ENCODE measurements at regions not wholly inside any gene's neighbourhood (a gene's known extent, or its start where the extent isn't known, plus 50 kb on each side); places are given as distances from the start of the nearest gene placed in this dataset.
"Not testable (repeated sequence)": the region's sequence is repeated elsewhere in the genome, so short reads cannot be mapped to it uniquely, and the experiment has no call there.

DNA sequence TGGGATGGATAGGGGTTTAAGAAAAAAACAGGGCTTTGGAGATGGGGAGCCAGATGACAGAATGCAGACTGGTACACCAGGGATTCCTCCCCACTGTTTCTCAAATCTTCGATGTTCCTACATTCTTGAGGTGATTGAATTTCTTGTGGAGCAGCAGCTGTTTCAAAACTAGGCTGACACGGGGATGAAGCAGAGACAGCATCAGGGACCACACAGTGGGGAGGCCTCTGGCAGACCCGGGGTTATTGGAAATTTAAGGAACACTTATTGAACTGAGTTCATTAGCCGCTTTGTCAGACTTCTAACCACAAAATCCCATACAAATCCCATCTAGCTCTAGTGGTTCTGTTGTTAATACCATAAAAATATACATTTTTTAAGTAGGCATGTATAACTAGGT is 621.4 kb upstream of the GBE1 start:
- TF ChIP-seq EZH2 (optimal IDR thresholded peaks at IDR 0.05; ENCODE audit: low read depth, low read length) (no peak), EZH2phosphoT487 (IDR thresholded peaks at IDR 0.05; ENCODE audit: low read length) (no peak)
- TF ChIP-seq, protein P1, sequence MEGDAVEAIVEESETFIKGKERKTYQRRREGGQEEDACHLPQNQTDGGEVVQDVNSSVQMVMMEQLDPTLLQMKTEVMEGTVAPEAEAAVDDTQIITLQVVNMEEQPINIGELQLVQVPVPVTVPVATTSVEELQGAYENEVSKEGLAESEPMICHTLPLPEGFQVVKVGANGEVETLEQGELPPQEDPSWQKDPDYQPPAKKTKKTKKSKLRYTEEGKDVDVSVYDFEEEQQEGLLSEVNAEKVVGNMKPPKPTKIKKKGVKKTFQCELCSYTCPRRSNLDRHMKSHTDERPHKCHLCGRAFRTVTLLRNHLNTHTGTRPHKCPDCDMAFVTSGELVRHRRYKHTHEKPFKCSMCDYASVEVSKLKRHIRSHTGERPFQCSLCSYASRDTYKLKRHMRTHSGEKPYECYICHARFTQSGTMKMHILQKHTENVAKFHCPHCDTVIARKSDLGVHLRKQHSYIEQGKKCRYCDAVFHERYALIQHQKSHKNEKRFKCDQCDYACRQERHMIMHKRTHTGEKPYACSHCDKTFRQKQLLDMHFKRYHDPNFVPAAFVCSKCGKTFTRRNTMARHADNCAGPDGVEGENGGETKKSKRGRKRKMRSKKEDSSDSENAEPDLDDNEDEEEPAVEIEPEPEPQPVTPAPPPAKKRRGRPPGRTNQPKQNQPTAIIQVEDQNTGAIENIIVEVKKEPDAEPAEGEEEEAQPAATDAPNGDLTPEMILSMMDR (IDR thresholded peaks at IDR 0.05; ENCODE audit: low read length), result no peak
- no peak overlapping the region for H2AFZ ChIP-seq (ENCODE audit: low read length)
- no peak overlapping the region for H3K4me2 ChIP-seq (ENCODE audit: low read depth, low read length)
- H3K27ac ChIP-seq (ENCODE audit: low read length), result no peak overlapping the region
- no peaks in the 10 kb centered on the region for H3K9me2 ChIP-seq (replicated peaks; ENCODE audit: insufficient read depth, low read length)
- H3K4me3 ChIP-seq (ENCODE audit: low read length), result no peak overlapping the region
- H3K79me2 ChIP-seq (ENCODE audit: low read length), result no peaks in the 10 kb centered on the region
- no peak for DNase-seq
- H3K4me1 ChIP-seq (ENCODE audit: low read length), result no peaks in the 10 kb centered on the region
- no peaks in the 10 kb centered on the region for H3F3A ChIP-seq (ENCODE audit: insufficient read depth, low read length)
- no peaks in the 10 kb centered on the region for H3K9me3 ChIP-seq (replicated peaks; ENCODE audit: insufficient read depth, low read length)
- no peak overlapping the region for H3K9ac ChIP-seq (ENCODE audit: low read length)
- no peaks in the 10 kb centered on the region for H4K20me1 ChIP-seq (ENCODE audit: insufficient read depth, low read length)
- no peaks in the 10 kb centered on the region for H3K27me3 ChIP-seq (replicated peaks; ENCODE audit: insufficient read depth, low read length)
- no peaks in the 10 kb centered on the region for H3K36me3 ChIP-seq (replicated peaks; ENCODE audit: insufficient read depth, low read length)

DNA sequence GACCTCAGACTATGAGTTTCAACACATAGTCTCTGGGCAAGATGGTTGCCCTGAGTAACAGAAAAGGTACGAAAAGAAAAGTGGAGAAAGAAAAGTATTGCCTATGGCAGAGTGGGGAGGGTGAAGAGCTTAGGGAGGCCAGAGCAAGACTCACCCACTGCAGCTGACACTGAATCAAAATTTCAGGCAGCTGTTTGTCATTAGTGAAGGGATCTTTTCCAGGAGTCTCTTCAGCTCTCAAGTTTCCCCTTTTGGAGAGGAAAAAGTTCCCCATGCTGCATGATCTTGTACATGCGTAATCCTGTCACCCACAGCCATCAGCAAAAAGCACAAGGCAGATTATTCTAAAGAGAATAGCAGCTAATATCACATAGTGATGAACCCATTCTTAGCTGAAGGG is 616.9 kb upstream of the GBE1 start:
- Histone ChIP-seq H3F3A (ENCODE audit: insufficient read depth, low read length) (no peaks in the 10 kb centered on the region), H3K36me3 (replicated peaks; ENCODE audit: insufficient read depth, low read length) (no peaks in the 10 kb centered on the region), H3K4me3 (ENCODE audit: low read length) (no peak overlapping the region), H3K27me3 (replicated peaks; ENCODE audit: insufficient read depth, low read length) (no peaks in the 10 kb centered on the region), H3K27ac (ENCODE audit: low read length) (no peak overlapping the region), H3K79me2 (ENCODE audit: low read length) (no peaks in the 10 kb centered on the region), H3K9ac (ENCODE audit: low read length) (no peak overlapping the region), H4K20me1 (ENCODE audit: insufficient read depth, low read length) (no peaks in the 10 kb centered on the region), H3K9me2 (replicated peaks; ENCODE audit: insufficient read depth, low read length) (no peaks in the 10 kb centered on the region), H3K4me1 (ENCODE audit: low read length) (no peaks in the 10 kb centered on the region), H3K9me3 (replicated peaks; ENCODE audit: insufficient read depth, low read length) (no peaks in the 10 kb centered on the region), H2AFZ (ENCODE audit: low read length) (no peak overlapping the region), H3K4me2 (ENCODE audit: low read depth, low read length) (no peak overlapping the region)
- TF ChIP-seq EZH2phosphoT487 (IDR thresholded peaks at IDR 0.05; ENCODE audit: low read length) (no peak), EZH2 (optimal IDR thresholded peaks at IDR 0.05; ENCODE audit: low read depth, low read length) (no peak)
- TF ChIP-seq, protein P1 (IDR thresholded peaks at IDR 0.05; ENCODE audit: low read length), result no peak
- no peak for DNase-seq

DNA sequence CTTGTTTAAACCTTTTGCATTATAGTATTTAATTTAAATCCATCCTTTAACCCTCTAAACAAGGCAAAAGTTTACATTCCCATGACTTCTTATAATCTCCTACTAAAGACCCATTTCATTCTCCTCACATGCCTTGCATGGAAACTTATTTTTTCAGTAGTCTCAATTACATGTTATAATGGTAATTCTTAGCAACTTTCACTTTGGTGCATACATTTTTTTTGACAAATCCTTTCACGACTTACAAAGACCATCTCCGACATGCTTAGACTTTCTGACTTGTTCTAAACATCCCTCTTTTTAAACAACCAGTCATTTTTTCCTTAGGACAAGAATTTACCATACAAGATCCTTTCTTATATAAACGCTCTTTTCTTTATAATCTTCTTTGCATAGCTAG is 615.4 kb upstream of the GBE1 start:
- Histone ChIP-seq H3K9ac (ENCODE audit: low read length) (no peak overlapping the region), H3K4me2 (ENCODE audit: low read depth, low read length) (no peak overlapping the region), H2AFZ (ENCODE audit: low read length) (no peak overlapping the region), H3K36me3 (replicated peaks; ENCODE audit: insufficient read depth, low read length) (no peaks in the 10 kb centered on the region), H3K27me3 (replicated peaks; ENCODE audit: insufficient read depth, low read length) (no peaks in the 10 kb centered on the region), H3F3A (ENCODE audit: insufficient read depth, low read length) (no peaks in the 10 kb centered on the region), H3K4me1 (ENCODE audit: low read length) (no peaks in the 10 kb centered on the region), H3K9me3 (replicated peaks; ENCODE audit: insufficient read depth, low read length) (no peaks in the 10 kb centered on the region), H3K79me2 (ENCODE audit: low read length) (no peaks in the 10 kb centered on the region), H4K20me1 (ENCODE audit: insufficient read depth, low read length) (no peaks in the 10 kb centered on the region), H3K9me2 (replicated peaks; ENCODE audit: insufficient read depth, low read length) (no peaks in the 10 kb centered on the region), H3K27ac (ENCODE audit: low read length) (no peak overlapping the region), H3K4me3 (ENCODE audit: low read length) (no peak overlapping the region)
- DNase-seq, result no peak
- TF ChIP-seq, protein P1 (IDR thresholded peaks at IDR 0.05; ENCODE audit: low read length), result no peak
- no peak for TF ChIP-seq EZH2 (optimal IDR thresholded peaks at IDR 0.05; ENCODE audit: low read depth, low read length)

DNA sequence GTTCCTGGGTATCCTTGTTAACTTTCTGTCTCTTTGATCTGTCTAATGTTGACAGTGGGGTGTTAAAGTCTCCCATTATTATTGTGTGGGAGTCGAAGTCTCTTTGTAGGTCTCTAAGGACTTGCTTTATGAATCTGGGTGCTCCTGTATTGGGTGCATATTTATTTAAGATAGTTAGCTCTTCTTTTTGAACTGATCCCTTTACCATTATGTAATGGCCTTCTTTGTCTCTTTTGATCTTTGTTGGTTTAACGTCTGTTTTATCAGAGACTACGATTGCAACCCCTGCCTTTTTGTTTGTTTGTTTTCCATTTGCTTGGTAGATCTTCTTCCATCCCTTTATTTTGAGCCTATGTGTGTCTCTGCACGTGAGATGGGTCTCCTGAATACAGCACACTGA is 612.4 kb upstream of the GBE1 start:
- not testable (repeated sequence) for DNase-seq; H2AFZ ChIP-seq (ENCODE audit: low read length); H3K79me2 ChIP-seq (ENCODE audit: low read length); H4K20me1 ChIP-seq (ENCODE audit: insufficient read depth, low read length); H3F3A ChIP-seq (ENCODE audit: insufficient read depth, low read length); H3K36me3 ChIP-seq (replicated peaks; ENCODE audit: insufficient read depth, low read length); H3K4me2 ChIP-seq (ENCODE audit: low read depth, low read length); H3K27me3 ChIP-seq (replicated peaks; ENCODE audit: insufficient read depth, low read length); H3K4me1 ChIP-seq (ENCODE audit: low read length); H3K9ac ChIP-seq (ENCODE audit: low read length); H3K4me3 ChIP-seq (ENCODE audit: low read length); H3K9me3 ChIP-seq (replicated peaks; ENCODE audit: insufficient read depth, low read length); H3K9me2 ChIP-seq (replicated peaks; ENCODE audit: insufficient read depth, low read length); H3K27ac ChIP-seq (ENCODE audit: low read length)

All from MM.1S (cell line).